Panc1 (cell line): ENCODE measurements at regions not wholly inside any gene's neighbourhood (a gene's known extent, or its start where the extent isn't known, plus 50 kb on each side); places are given as distances from the start of the nearest gene placed in this dataset.

ENCODE experiments used
- ATAC-seq: fragments of 200-7000 bp; cut with Tn5 transposase; 2 replicates; pipeline ENCODE4 v1.9.1; 2020; ENCODE audit warnings: mild to moderate bottlenecking, moderate library complexity
- BruUV-seq: library from RNA; stranded (reverse); fragments of 400-500 nt; replicated peaks from 2 replicates; lab custom pipeline; 2021; lab: Mats Ljungman, UMichigan
- CTCF ChIA-PET: fragments of 300-600 bp; sonication (Branson Sonifier 250); formaldehyde crosslinking; loops from one replicate; lab custom pipeline; 2022; ENCODE audit warnings: antibody characterized with exemption; lab: Charles Lee
- POLR2A ChIA-PET: fragments of 300-600 bp; sonication (Branson Sonifier 250); formaldehyde crosslinking; loops from one replicate; lab custom pipeline; 2022; ENCODE audit warnings: antibody characterized with exemption; lab: Charles Lee
- DNase-seq: peaks from one replicate; pipeline ENCODE4 v3.0.0-alpha.2; 2010; ENCODE audit warnings: low read depth, low spot score
- H3K27ac ChIP-seq: 2 replicates; pipeline ENCODE4 v1.5.1; 2011; ENCODE audit warnings: mild to moderate bottlenecking, low read length, inconsistent platforms
- H3K27me3 ChIP-seq: fragments of 200-500 bp; sonication (Bioruptor generic); 2 replicates; pipeline ENCODE4 v1.6.0; 2014; ENCODE audit warnings: low read length, inconsistent platforms; ENCODE audit not compliant: control insufficient read depth, insufficient read depth
- H3K36me3 ChIP-seq: fragments of 200-500 bp; sonication (Bioruptor generic); 2 replicates; pipeline ENCODE4 v1.5.1; 2014; ENCODE audit warnings: inconsistent platforms, mild to moderate bottlenecking, low read length, moderate library complexity; ENCODE audit not compliant: control insufficient read depth, insufficient read depth
- H3K4me1 ChIP-seq: 2 replicates; pipeline ENCODE4 v1.5.1; 2011; ENCODE audit warnings: inconsistent platforms, mild to moderate bottlenecking, low read length, moderate library complexity; ENCODE audit not compliant: control insufficient read depth, insufficient read depth
- H3K4me3 ChIP-seq, 2 experiments: 2 replicates each; pipeline ENCODE4 v1.5.1; 2011 to 2012; ENCODE audit warnings: low read depth in 2 of 2, low read length in 2 of 2, mild to moderate bottlenecking in 2 of 2, inconsistent platforms in 1 of 2, moderate library complexity in 1 of 2
- H3K9me3 ChIP-seq: fragments of 200-500 bp; sonication (Bioruptor generic); 2 replicates; pipeline ENCODE4 v1.5.1; 2014; ENCODE audit warnings: low read depth, mild to moderate bottlenecking, inconsistent platforms, low read length, moderate library complexity; ENCODE audit not compliant: control insufficient read depth, insufficient read depth
- CTCF ChIP-seq: fragments of 450-650 bp; IDR thresholded peaks from 2 replicates; pipeline ENCODE4 v1.5.1; 2017; ENCODE audit warnings: mild to moderate bottlenecking
- POLR2AphosphoS5 ChIP-seq: IDR thresholded peaks from 2 replicates; pipeline ENCODE4 v1.6.1; 2012; ENCODE audit warnings: mild to moderate bottlenecking, low read depth, low read length, moderate library complexity
- REST ChIP-seq, 2 experiments: IDR thresholded peaks; 2 replicates each; pipeline ENCODE4 v1.6.1; 2011 to 2012; ENCODE audit warnings: low read depth in 2 of 2, control low read depth in 1 of 2, low read length in 1 of 2, mild to moderate bottlenecking in 1 of 2, moderate library complexity in 1 of 2; ENCODE audit not compliant: insufficient read depth in 1 of 2
- SIN3A ChIP-seq: IDR thresholded peaks from 2 replicates; pipeline ENCODE4 v1.6.1; 2012; ENCODE audit warnings: low read depth, mild to moderate bottlenecking, low read length, moderate library complexity, borderline replicate concordance; ENCODE audit not compliant: insufficient read depth
- TCF7L2 ChIP-seq: IDR thresholded peaks from 2 replicates; pipeline ENCODE4 v1.6.1; 2011; ENCODE audit warnings: mild to moderate bottlenecking, low read depth, low read length, inconsistent platforms
- in situ Hi-C: cut with HindIII; loops from 2 replicates; pipeline ENCODE4 v1.10.0; 2016; ENCODE audit warnings: low sequenced_read_pairs, low pct_unique_long_range_greater_than_20kb
- intact Hi-C: fragments of 100-400 bp; cut with micrococcal nuclease; formaldehyde crosslinking; loops from one replicate; pipeline ENCODE4 v1.10.0; 2022; ENCODE audit not compliant: unreplicated experiment

GRCh38 chr4:138410266-138410665 lies 168.1 kb upstream of the SLC7A11 start:
- intact Hi-C loops, result no loop called here
- no peak overlapping the region for H3K27ac ChIP-seq
- ATAC-seq (no peak), DNase-seq (no peak)
- no peaks in the 10 kb centered on the region for H3K9me3 ChIP-seq
- TF ChIP-seq POLR2AphosphoS5 (no peak), TCF7L2 (no peak), REST (IDR thresholded peaks at IDR 0.05; ENCODE audit: insufficient read depth in 1 of 2, low read depth in 2 of 2, low read length in 1 of 2) (no peak), SIN3A (no peak), CTCF (no peak)
- in situ Hi-C loops, result no loop called here
- no peaks in the 10 kb centered on the region for H3K4me1 ChIP-seq
- no TSS peak for BruUV-seq
- CTCF ChIA-PET, result no interaction called here
- H3K27me3 ChIP-seq, result no peaks in the 10 kb centered on the region
- POLR2A ChIA-PET, result no interaction called here
- H3K4me3 ChIP-seq, result no peak overlapping the region
- H3K36me3 ChIP-seq, result no peaks in the 10 kb centered on the region

- CTCF ChIA-PET, result no interaction called here
Observed at GRCh38 chr4:138409670-138410069, 167.5 kb upstream of the SLC7A11 start.

More at GRCh38 chr4:138409670-138410069, 167.5 kb upstream of the SLC7A11 start:
- Histone ChIP-seq H3K9me3 (no peaks in the 10 kb centered on the region), H3K4me1 (no peaks in the 10 kb centered on the region), H3K4me3 (no peak overlapping the region), H3K27me3 (no peaks in the 10 kb centered on the region), H3K27ac (no peak overlapping the region), H3K36me3 (no peaks in the 10 kb centered on the region)
- in situ Hi-C loops, result no loop called here
- TF ChIP-seq REST (IDR thresholded peaks at IDR 0.05; ENCODE audit: insufficient read depth in 1 of 2, low read depth in 2 of 2, low read length in 1 of 2), result no peak
- TF ChIP-seq POLR2AphosphoS5, result no peak
- no peak for TF ChIP-seq CTCF
- no peak for TF ChIP-seq TCF7L2
- TF ChIP-seq SIN3A, result no peak
- POLR2A ChIA-PET, result no interaction called here
- no peak for DNase-seq
- BruUV-seq, result no TSS peak
- intact Hi-C loops, result no loop called here
- ATAC-seq, result no peak
